ENCODE measurements at regions not wholly inside any gene's neighbourhood (a gene's known extent, or its start where the extent isn't known, plus 50 kb on each side); places are given as distances from the start of the nearest gene placed in this dataset.

DNA sequence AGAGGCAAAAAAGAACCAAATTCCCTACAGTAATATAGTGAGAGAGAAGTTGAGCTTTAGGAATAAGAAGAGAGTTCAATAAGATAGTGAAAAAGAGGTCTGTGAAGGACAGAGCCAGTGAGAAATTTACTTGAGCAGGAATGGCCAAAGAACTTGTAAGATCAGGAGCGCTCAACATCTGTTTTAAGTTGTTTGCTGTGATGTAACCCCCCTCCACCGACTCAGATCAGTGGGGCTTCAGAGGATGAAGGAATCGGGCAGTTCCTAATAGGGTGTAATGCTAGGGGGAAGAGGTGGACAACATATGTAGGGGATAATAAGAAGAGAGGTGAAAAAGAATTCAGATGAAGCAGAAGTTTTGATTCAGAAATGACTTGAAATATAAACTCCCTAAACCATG lies 85.3 kb upstream of the FNDC3A start:
- no peak for TF ChIP-seq ZFX (IDR thresholded peaks at IDR 0.05; ENCODE audit: borderline replicate concordance)
- TF ChIP-seq, protein P1, sequence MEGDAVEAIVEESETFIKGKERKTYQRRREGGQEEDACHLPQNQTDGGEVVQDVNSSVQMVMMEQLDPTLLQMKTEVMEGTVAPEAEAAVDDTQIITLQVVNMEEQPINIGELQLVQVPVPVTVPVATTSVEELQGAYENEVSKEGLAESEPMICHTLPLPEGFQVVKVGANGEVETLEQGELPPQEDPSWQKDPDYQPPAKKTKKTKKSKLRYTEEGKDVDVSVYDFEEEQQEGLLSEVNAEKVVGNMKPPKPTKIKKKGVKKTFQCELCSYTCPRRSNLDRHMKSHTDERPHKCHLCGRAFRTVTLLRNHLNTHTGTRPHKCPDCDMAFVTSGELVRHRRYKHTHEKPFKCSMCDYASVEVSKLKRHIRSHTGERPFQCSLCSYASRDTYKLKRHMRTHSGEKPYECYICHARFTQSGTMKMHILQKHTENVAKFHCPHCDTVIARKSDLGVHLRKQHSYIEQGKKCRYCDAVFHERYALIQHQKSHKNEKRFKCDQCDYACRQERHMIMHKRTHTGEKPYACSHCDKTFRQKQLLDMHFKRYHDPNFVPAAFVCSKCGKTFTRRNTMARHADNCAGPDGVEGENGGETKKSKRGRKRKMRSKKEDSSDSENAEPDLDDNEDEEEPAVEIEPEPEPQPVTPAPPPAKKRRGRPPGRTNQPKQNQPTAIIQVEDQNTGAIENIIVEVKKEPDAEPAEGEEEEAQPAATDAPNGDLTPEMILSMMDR (IDR thresholded peaks at IDR 0.05), result no peak
- H3K27ac ChIP-seq, result no peak overlapping the region

DNA sequence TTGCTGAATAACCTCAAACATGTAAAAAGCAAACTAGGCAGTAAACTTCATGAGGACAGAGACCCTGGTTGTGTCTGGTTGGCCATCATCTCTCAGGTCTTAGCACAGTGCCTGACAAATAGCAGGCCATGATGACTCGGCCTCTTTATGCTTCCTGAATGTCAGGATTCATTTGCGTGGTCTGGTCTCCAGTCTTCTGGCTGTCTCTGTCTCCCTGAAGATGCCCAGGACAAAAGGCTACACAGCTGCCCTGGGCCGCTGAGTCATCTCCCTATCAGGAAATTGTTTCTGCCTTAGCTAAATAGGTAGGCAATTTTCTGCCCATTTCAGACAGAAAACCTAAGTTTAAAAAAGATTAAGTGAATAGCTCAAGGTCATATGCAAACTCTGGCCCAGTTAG lies 84.1 kb upstream of the FNDC3A start:
- no peak overlapping the region for H3K27ac ChIP-seq
- TF ChIP-seq, protein P1 (IDR thresholded peaks at IDR 0.05), result no peak
- TF ChIP-seq ZFX (IDR thresholded peaks at IDR 0.05; ENCODE audit: borderline replicate concordance), result no peak

DNA sequence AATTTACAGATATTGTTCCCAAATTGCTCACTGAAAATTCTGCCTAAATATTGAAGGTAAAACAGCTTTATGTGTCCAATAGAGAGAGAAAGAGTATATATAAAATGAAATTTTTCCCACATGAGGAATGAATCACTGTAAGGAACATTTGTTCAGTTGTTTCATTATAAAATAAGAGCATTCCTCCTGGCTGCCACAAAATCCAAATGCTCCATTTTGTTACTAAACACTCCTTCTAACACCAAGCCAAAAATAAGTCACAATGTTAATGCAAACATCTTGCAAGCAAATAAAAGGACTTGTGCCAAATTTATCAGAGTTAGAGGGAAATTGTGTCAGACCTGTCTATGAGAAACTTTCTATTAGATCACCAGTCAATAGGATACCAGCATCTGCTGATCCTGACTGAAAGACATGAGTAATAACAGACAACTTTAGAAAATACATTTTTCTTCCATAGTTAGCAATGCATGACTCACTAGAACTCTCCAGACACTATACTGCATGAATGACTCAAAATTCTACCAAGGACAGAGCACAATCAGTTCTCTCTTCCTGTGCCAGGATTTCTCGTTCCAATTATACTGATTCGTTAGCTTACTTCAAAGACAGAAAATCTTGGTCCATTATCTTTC lies 83.5 kb upstream of the FNDC3A start:
- H3K27ac ChIP-seq, result no peak overlapping the region
- TF ChIP-seq, protein P1 (IDR thresholded peaks at IDR 0.05), result no peak
- no peak for TF ChIP-seq ZFX (IDR thresholded peaks at IDR 0.05; ENCODE audit: borderline replicate concordance)

DNA sequence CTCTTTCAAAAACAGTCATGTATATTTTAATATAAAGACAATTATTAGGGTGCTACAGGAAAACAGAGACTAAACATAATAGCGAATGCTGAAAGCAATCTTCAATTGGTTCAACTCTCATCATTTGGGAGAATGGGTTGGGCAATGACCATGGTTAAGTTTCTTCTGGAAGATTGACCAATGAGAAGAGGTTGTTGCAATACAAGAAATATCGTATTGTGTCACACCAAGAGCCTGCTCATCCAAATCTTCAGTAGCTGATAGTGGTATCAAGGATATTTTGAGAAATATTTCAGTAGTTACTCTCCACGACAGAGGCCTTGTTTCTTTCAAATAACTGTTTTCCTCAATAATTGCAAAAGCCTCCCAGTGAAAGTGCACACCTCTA lies 83.0 kb upstream of the FNDC3A start:
- no peak overlapping the region for H3K27ac ChIP-seq
- TF ChIP-seq, protein P1 (IDR thresholded peaks at IDR 0.05), result no peak
- TF ChIP-seq ZFX (IDR thresholded peaks at IDR 0.05; ENCODE audit: borderline replicate concordance), result no peak

DNA sequence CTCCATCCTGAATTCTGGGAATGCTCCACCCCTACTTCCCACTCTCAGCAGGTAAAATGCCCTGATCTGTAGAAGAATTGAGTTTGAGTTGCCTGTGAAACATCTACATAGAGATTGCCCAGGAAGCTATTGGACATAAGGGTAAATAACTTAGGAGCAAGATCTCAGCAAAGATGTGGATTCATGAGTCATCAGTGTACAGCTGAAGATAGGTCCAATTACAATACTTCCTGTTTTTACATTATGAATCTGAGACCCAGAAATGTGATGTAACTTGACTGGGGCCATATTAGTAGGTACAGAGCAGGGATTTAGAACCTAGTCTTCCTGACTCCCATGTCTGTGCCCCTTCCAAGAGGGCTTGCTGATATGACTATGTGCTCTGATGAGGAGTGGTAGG lies 79.4 kb upstream of the FNDC3A start:
- no peak overlapping the region for H3K27ac ChIP-seq
- no peak for TF ChIP-seq ZFX (IDR thresholded peaks at IDR 0.05; ENCODE audit: borderline replicate concordance)
- TF ChIP-seq, protein P1 (IDR thresholded peaks at IDR 0.05), result no peak

DNA sequence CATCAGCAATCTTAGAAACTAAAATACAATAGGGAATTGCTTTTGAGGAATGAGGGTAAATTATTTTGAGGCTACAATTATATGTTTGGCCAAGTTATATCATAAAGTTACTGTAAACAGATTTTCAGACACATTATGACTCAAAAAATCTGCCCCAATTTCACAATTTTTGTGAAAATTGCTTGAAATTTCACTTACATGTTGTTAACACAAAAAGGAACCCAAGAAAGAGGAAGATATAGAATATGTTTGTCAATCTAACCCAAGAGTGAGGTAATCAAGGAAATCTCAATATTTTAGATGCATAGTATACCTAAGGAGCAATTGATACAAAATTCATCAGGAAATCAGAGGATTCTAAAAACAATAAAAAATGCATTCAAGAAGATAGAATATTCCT lies 73.9 kb upstream of the FNDC3A start:
- no peak overlapping the region for H3K27ac ChIP-seq
- TF ChIP-seq ZFX (IDR thresholded peaks at IDR 0.05; ENCODE audit: borderline replicate concordance), result no peak
- TF ChIP-seq, protein P1 (IDR thresholded peaks at IDR 0.05), result no peak

DNA sequence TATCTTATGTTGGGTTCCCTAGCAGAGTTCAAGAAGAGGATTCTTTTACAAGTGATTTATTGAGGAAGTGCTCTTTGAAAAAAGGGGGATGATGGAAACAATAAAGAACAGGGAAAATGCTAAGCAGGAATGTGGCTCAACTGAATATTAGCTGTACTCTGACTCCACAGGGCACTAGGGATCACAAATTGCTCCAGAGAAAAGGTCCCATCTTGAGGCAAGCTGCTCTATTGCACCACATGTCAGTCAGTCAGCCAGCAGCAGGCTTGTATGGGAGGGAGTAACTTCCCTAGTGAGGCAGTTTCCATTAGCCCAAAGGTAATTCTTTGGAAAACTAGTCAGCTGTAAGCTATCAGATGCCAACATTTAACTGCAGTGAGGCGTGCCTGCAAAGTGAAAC lies 73.3 kb upstream of the FNDC3A start:
- H3K27ac ChIP-seq, result no peak overlapping the region
- TF ChIP-seq ZFX (IDR thresholded peaks at IDR 0.05; ENCODE audit: borderline replicate concordance), result no peak
- TF ChIP-seq, protein P1 (IDR thresholded peaks at IDR 0.05), result no peak

Measured in 22Rv1 (cell line).